Esophagus squamous epithelium (tissue), 5 donors: ENCODE measurements at regions not wholly inside any gene's neighbourhood (a gene's known extent, or its start where the extent isn't known, plus 50 kb on each side); places are given as distances from the start of the nearest gene placed in this dataset.

Experiments
- DNase-seq: peaks from one replicate; lab custom pipeline; 2025; lab: John Stamatoyannopoulos, UW
- H3K27ac ChIP-seq, 4 donors: fragments of 200-600 bp; sonication (generic); one replicate each; pipeline ENCODE4 v1.5.1; 2016 to 2019; ENCODE audit warnings: mild to moderate bottlenecking in 1 of 4
- H3K27me3 ChIP-seq, 4 donors: fragments of 200-600 bp; sonication (generic); 1 replicate in 3 of 4; 2 replicates in 1 of 4; pipeline versions ENCODE4 v1.5.1 to v1.6.0; 2017 to 2021; ENCODE audit warnings: antibody characterized with exemption in 1 of 4
- H3K36me3 ChIP-seq, 3 donors: fragments of 200-600 bp; sonication (generic); one replicate each; pipeline ENCODE4 v1.5.1; 2016 to 2019
- H3K4me1 ChIP-seq, 3 donors: fragments of 200-600 bp; sonication (generic); one replicate each; pipeline ENCODE4 v1.5.1; 2017 to 2019
- H3K4me3 ChIP-seq, 4 donors: fragments of 200-600 bp; sonication (generic); 1 replicate in 3 of 4; 2 replicates in 1 of 4; pipeline ENCODE4 v1.5.1; 2016 to 2019; ENCODE audit warnings: mild to moderate bottlenecking in 2 of 4, moderate library complexity in 1 of 4
- H3K9me3 ChIP-seq, 3 donors: fragments of 200-600 bp; sonication (generic); one replicate each; pipeline ENCODE4 v1.5.1; 2016 to 2019
- POLR2A ChIP-seq, 4 donors: fragments of 450-650 bp; IDR thresholded peaks; one replicate each; pipeline ENCODE4 v1.6.1; 2017; ENCODE audit warnings: antibody characterized with exemption in 4 of 4, mild to moderate bottlenecking in 4 of 4, moderate library complexity in 3 of 4
- WGBS, 2 donors: methylation state at CpG; one replicate each; pipeline ENCODE4 v1.1.5; 2018; 5-methylcytosine and 5-hydroxymethylcytosine counted together
- intact Hi-C: fragments of 100-400 bp; cut with DNase I; formaldehyde crosslinking; loops from one replicate; pipeline ENCODE4 v1.15.0; 2022
- TF ChIP-seq, protein P1 (sequence below), 6 experiments: fragments of 450-650 bp in 4 of 6; fragments of 200-600 bp in 2 of 6; sonication (generic) in 2 of 6; IDR thresholded peaks; one replicate each; pipeline ENCODE4 v1.5.1; 2016 to 2019; ENCODE audit warnings: antibody characterized with exemption in 6 of 6, mild to moderate bottlenecking in 4 of 6, moderate library complexity in 4 of 6
- donor health status: DM: yes; HTN: yes; CAD: no.

DNA sequence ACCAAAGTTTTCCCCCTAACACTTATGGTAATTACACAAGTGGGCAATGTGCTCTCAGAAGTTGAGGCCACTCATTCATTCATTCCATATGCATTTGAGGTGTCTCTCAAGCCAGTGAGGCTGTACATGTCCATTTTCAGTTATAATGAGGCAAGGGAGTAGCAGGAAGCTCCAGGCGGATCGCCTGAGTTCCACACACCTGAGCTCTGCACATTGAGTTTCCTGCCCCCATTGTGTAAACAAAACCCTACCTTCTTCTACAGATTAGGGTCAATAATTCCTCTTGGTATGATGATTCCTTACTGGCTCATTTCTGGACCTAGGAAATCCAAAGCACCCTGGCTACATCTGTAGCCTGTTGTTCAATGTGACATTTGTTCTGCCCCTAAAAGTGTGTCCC lies 555.3 kb downstream of the MED13L start:
- peaks cover 0 to 8% (median 0%) of the 10 kb centered on the region in 4 donors for H3K27me3 ChIP-seq
- no peak overlapping the region for H3K27ac ChIP-seq
- intact Hi-C loops, result no loop called here
- no peak overlapping the region for H3K4me3 ChIP-seq
- H3K9me3 ChIP-seq, result no peaks in the 10 kb centered on the region
- TF ChIP-seq POLR2A (IDR thresholded peaks at IDR 0.05), result no peak
- TF ChIP-seq, protein P1, sequence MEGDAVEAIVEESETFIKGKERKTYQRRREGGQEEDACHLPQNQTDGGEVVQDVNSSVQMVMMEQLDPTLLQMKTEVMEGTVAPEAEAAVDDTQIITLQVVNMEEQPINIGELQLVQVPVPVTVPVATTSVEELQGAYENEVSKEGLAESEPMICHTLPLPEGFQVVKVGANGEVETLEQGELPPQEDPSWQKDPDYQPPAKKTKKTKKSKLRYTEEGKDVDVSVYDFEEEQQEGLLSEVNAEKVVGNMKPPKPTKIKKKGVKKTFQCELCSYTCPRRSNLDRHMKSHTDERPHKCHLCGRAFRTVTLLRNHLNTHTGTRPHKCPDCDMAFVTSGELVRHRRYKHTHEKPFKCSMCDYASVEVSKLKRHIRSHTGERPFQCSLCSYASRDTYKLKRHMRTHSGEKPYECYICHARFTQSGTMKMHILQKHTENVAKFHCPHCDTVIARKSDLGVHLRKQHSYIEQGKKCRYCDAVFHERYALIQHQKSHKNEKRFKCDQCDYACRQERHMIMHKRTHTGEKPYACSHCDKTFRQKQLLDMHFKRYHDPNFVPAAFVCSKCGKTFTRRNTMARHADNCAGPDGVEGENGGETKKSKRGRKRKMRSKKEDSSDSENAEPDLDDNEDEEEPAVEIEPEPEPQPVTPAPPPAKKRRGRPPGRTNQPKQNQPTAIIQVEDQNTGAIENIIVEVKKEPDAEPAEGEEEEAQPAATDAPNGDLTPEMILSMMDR (IDR thresholded peaks at IDR 0.05), result no peak
- DNase-seq, result no peak
- no peaks in the 10 kb centered on the region for H3K36me3 ChIP-seq
- no peaks in the 10 kb centered on the region for H3K4me1 ChIP-seq
- 79 to 90% methylated on average over 2 of the region's 2 CpGs for WGBS, 2 donors

DNA sequence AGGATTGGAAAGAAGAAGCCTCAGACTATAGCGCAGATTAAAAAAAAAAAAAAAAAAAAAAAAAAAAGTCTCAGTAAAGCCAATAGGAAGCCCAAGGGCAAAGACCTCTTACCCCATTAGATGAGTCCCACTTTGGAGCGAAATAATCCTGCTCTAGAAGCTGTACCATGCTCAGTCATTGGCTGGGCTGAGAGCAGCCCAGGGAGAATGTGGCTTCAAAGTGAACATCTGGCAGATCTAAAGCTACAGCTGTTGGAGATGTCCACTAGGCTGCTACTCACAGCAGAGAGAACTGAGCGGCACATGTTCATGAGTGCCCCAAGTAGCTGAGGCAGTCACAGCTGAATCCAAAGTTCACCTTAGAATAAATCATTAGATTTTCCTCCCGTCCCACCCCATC lies 560.9 kb downstream of the MED13L start:
- Histone ChIP-seq H3K27ac (no peak overlapping the region), H3K4me3 (no peak overlapping the region), H3K9me3 (no peaks in the 10 kb centered on the region), H3K27me3 (peaks cover 0 to 5% (median 0%) of the 10 kb centered on the region in 4 donors), H3K4me1 (no peaks in the 10 kb centered on the region), H3K36me3 (no peaks in the 10 kb centered on the region)
- DNase-seq, result no peak
- TF ChIP-seq, protein P1 (IDR thresholded peaks at IDR 0.05), result no peak
- TF ChIP-seq POLR2A (IDR thresholded peaks at IDR 0.05), result no peak
- intact Hi-C loops, result no loop called here
- WGBS, 2 donors, result 60 to 65% methylated on average over 4 of the region's 4 CpGs

DNA sequence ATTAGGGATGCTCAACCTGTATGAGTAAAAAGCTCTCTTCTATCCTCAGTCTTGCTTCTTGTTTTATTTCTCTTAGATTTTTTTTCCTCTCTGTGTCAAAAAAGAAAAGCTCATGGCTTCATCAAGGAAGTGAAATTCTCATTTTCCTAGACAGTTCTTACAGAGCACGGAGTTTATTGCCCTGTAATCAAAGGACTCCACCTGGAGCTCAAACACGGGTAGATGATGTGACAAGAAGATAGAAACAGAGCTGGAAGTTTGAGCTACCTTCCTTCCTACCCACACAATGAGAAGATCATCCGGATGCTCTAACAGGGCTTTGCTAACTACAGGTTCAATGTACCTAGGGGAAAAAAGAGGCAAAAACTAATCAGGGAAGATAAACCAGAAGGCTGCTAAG lies 564.8 kb downstream of the MED13L start:
- H3K27me3 ChIP-seq, result peaks cover 0 to 5% (median 0%) of the 10 kb centered on the region in 4 donors
- TF ChIP-seq, protein P1 (IDR thresholded peaks at IDR 0.05), result no peak
- TF ChIP-seq POLR2A (IDR thresholded peaks at IDR 0.05), result no peak
- H3K36me3 ChIP-seq, result no peaks in the 10 kb centered on the region
- H3K9me3 ChIP-seq, result no peaks in the 10 kb centered on the region
- 0 to 62% methylated on average over 1 to 3 of the region's 3 CpGs for WGBS, 2 donors
- no peak overlapping the region for H3K27ac ChIP-seq
- H3K4me1 ChIP-seq, result no peaks in the 10 kb centered on the region
- H3K4me3 ChIP-seq, result no peak overlapping the region
- intact Hi-C loops, result no loop called here
- DNase-seq, result no peak

DNA sequence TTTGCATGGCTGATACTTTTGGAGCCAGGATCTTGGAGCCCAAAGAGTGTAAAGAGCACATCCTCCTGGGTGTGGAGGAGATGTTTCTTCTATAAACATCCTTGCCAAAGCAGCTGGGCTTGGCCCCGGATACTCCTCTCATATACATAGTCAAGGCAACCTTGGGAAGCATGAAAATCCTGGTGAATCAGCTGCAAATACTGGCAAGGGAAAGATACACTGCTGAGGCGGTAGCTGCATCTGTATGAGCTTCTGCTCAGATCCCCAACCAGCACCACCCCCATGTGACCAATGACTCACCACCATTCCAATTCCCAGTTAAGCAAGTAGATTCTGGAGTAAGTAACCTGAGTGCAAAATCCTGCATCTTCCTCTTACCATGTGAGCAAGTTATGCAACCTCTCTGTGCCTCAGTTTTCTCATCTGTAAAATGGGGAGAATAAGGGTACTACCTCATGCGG lies 567.4 kb downstream of the MED13L start:
- no peak for TF ChIP-seq POLR2A (IDR thresholded peaks at IDR 0.05)
- TF ChIP-seq, protein P1 (IDR thresholded peaks at IDR 0.05), result no peak
- intact Hi-C loops, result no loop called here
- DNase-seq, result no peak

DNA sequence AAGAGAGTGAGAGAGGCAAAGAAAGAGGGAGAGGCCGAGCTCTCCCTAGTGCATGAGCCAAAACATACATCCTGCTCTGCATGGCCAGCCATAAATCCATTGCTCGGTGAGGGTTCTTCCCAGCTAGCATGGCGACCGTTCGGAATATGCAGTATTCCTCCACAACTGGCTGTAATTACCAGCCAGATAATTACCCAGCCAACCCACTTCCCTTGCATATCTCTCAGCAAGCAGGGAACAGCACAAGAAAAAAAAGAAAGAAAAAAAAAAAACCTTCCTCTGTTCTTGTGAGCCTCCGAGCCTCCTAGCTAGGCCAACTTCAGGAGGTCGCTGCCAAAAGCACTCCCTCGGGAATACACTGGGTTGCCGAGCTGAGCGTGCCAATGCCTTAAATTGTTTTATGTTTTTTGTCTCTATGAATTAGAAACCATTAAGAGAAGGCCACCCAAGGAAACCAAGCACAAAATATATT lies 567.9 kb downstream of the MED13L start:
- Histone ChIP-seq H3K27me3 (peaks cover 0 to 5% (median 0%) of the 10 kb centered on the region in 4 donors), H3K27ac (no peak overlapping the region), H3K4me1 (no peaks in the 10 kb centered on the region), H3K36me3 (no peaks in the 10 kb centered on the region), H3K9me3 (no peaks in the 10 kb centered on the region), H3K4me3 (no peak overlapping the region)
- TF ChIP-seq, protein P1 (IDR thresholded peaks at IDR 0.05), result no peak
- no peak for TF ChIP-seq POLR2A (IDR thresholded peaks at IDR 0.05)
- 30 to 58% methylated on average over 10 of the region's 10 CpGs for WGBS, 2 donors
- intact Hi-C loops, result no loop called here
- DNase-seq, result no peak

More for the DNA sequence above, 567.4 kb downstream of the MED13L start:
- H3K27ac ChIP-seq, result no peak overlapping the region
- no peaks in the 10 kb centered on the region for H3K36me3 ChIP-seq
- no peaks in the 10 kb centered on the region for H3K9me3 ChIP-seq
- no peak overlapping the region for H3K4me3 ChIP-seq
- WGBS, 2 donors, result 45% methylated on average over 3 of the region's 3 CpGs
- H3K27me3 ChIP-seq, result peaks cover 0 to 5% (median 0%) of the 10 kb centered on the region in 4 donors
- no peaks in the 10 kb centered on the region for H3K4me1 ChIP-seq
